Endothelial cell of umbilical vein (primary cell): ENCODE measurements at regions not wholly inside any gene's neighbourhood (a gene's known extent, or its start where the extent isn't known, plus 50 kb on each side); places are given as distances from the start of the nearest gene placed in this dataset.

ENCODE experiments used
- CTCF ChIP-seq, 2 donors: IDR thresholded peaks; 1 replicate in 1 of 2; 2 replicates in 1 of 2; pipeline ENCODE4 v1.5.1; 2011; ENCODE audit warnings: low read length in 2 of 2, mild to moderate bottlenecking in 2 of 2, moderate library complexity in 2 of 2, control low read depth in 1 of 2, inconsistent platforms in 1 of 2, low read depth in 1 of 2; ENCODE audit not compliant: insufficient read depth in 1 of 2; ENCODE audit errors: extremely low read depth in 1 of 2
- EZH2 ChIP-seq: IDR thresholded peaks from 2 replicates; pipeline ENCODE4 v1.6.1; 2012; ENCODE audit warnings: borderline replicate concordance, low read depth, mild to moderate bottlenecking, moderate library complexity, low read length, inconsistent platforms; ENCODE audit not compliant: severe bottlenecking
- FOS ChIP-seq: IDR thresholded peaks from 2 replicates; pipeline ENCODE4 v1.6.1; 2011; ENCODE audit warnings: mild to moderate bottlenecking, low read length, moderate library complexity, borderline replicate concordance; ENCODE audit not compliant: insufficient read depth
- JUN ChIP-seq: IDR thresholded peaks from 2 replicates; pipeline ENCODE4 v1.6.1; 2011; ENCODE audit warnings: borderline replicate concordance, low read depth; ENCODE audit not compliant: insufficient read length, insufficient read depth
- POLR2A ChIP-seq: IDR thresholded peaks from 2 replicates; pipeline ENCODE4 v1.6.1; 2012; ENCODE audit warnings: low read depth, mild to moderate bottlenecking, control low read depth, low read length
- POLR2AphosphoS5 ChIP-seq: IDR thresholded peaks from 2 replicates; pipeline ENCODE4 v1.6.1; 2012; ENCODE audit warnings: low read depth, mild to moderate bottlenecking, control low read depth, low read length, moderate library complexity; ENCODE audit not compliant: insufficient read depth

GRCh38 chr2:16128746-16129610 is 188.6 kb downstream of the MYCN start:
- TF ChIP-seq CTCF (IDR thresholded peaks at IDR 0.05; ENCODE audit: extremely low read depth in 1 of 2, insufficient read depth in 1 of 2, low read depth in 1 of 2, low read length in 2 of 2) (no peak), EZH2 (no peak), POLR2A (no peak), JUN (no peak), POLR2AphosphoS5 (no peak), FOS (no peak)
